ENCODE measurements at regions not wholly inside any gene's neighbourhood (a gene's known extent, or its start where the extent isn't known, plus 50 kb on each side); places are given as distances from the start of the nearest gene placed in this dataset.

- no peaks in the 10 kb centered on the region for H3K27me3 ChIP-seq
- H3K36me3 ChIP-seq: no peaks in the 10 kb centered on the region
- H3K4me1 ChIP-seq: no peaks in the 10 kb centered on the region
- 83 to 88% methylated on average over 2 of the region's 2 CpGs for WGBS, 2 donors
- no peaks in the 10 kb centered on the region for H3K9me3 ChIP-seq
- H3K4me3 ChIP-seq: no peak overlapping the region
- no peak for DNase-seq (ENCODE audit: low spot score in 2 of 2)
- H3K27ac ChIP-seq: no peak overlapping the region
- TF ChIP-seq POLR2A (IDR thresholded peaks at IDR 0.05) (no peak), EP300 (IDR thresholded peaks at IDR 0.05) (no peak), CTCF (IDR thresholded peaks at IDR 0.05) (no peak)
Observed at GRCh38 chr6:102402635-102403329, 1009.3 kb downstream of the GRIK2 start.

- WGBS, 2 donors: 37 to 59% methylated on average over 2 of the region's 2 CpGs
- TF ChIP-seq EP300 (IDR thresholded peaks at IDR 0.05) (no peak), POLR2A (IDR thresholded peaks at IDR 0.05) (no peak), CTCF (IDR thresholded peaks at IDR 0.05) (no peak)
- Histone ChIP-seq H3K4me3 (no peak overlapping the region), H3K9me3 (peaks cover 0 to 10% (median 0%) of the 10 kb centered on the region in 4 donors), H3K27ac (no peak overlapping the region), H3K36me3 (no peaks in the 10 kb centered on the region), H3K27me3 (no peaks in the 10 kb centered on the region), H3K4me1 (no peaks in the 10 kb centered on the region)
- DNase-seq (ENCODE audit: low spot score in 2 of 2): no peak
Observed at GRCh38 chr6:102398788-102399390, 1005.4 kb downstream of the GRIK2 start.

- no peak overlapping the region for H3K4me3 ChIP-seq
- 63 to 94% methylated on average over 6 of the region's 6 CpGs for WGBS, 2 donors
Observed at GRCh38 chr6:102390541-102390940, 997.0 kb downstream of the GRIK2 start.

GRCh38 chr6:102389994-102390393 lies 996.5 kb downstream of the GRIK2 start:
- no peak overlapping the region for H3K4me3 ChIP-seq
- H3K36me3 ChIP-seq: no peaks in the 10 kb centered on the region
- TF ChIP-seq CTCF (IDR thresholded peaks at IDR 0.05) (no peak), POLR2A (IDR thresholded peaks at IDR 0.05) (no peak), EP300 (IDR thresholded peaks at IDR 0.05) (no peak)
- 76 to 85% methylated on average over 11 of the region's 11 CpGs for WGBS, 2 donors
- H3K27me3 ChIP-seq: no peaks in the 10 kb centered on the region
- no peak overlapping the region for H3K27ac ChIP-seq
- no peak for DNase-seq (ENCODE audit: low spot score in 2 of 2)
- no peaks in the 10 kb centered on the region for H3K4me1 ChIP-seq
- peaks cover 0 to 11% (median 0%) of the 10 kb centered on the region in 4 donors for H3K9me3 ChIP-seq

More at GRCh38 chr6:102390541-102390940, 997.0 kb downstream of the GRIK2 start:
- TF ChIP-seq CTCF (IDR thresholded peaks at IDR 0.05) (no peak), EP300 (IDR thresholded peaks at IDR 0.05) (no peak), POLR2A (IDR thresholded peaks at IDR 0.05) (no peak)
- no peak for DNase-seq (ENCODE audit: low spot score in 2 of 2)
- H3K9me3 ChIP-seq: peaks cover 0 to 11% (median 0%) of the 10 kb centered on the region in 4 donors
- no peaks in the 10 kb centered on the region for H3K4me1 ChIP-seq
- H3K36me3 ChIP-seq: no peaks in the 10 kb centered on the region
- no peaks in the 10 kb centered on the region for H3K27me3 ChIP-seq
- H3K27ac ChIP-seq: no peak overlapping the region

GRCh38 chr6:102387326-102388033 lies 994.0 kb downstream of the GRIK2 start:
- Histone ChIP-seq H3K27me3 (no peaks in the 10 kb centered on the region), H3K4me1 (no peaks in the 10 kb centered on the region), H3K27ac (no peak overlapping the region), H3K4me3 (no peak overlapping the region), H3K36me3 (no peaks in the 10 kb centered on the region), H3K9me3 (no peaks in the 10 kb centered on the region)
- WGBS, 2 donors: 55 to 56% methylated on average over 2 of the region's 2 CpGs
- DNase-seq (ENCODE audit: low spot score in 2 of 2): no peak
- TF ChIP-seq EP300 (IDR thresholded peaks at IDR 0.05) (no peak), POLR2A (IDR thresholded peaks at IDR 0.05) (no peak)

Measured in tibial nerve (tissue), 4 donors.